CD4-positive, alpha-beta T cell treated with Interleukin-12 subunit alpha and Interleukin-12 subunit beta, for 1 hour (primary cell): ENCODE measurements at regions not wholly inside any gene's neighbourhood (a gene's known extent, or its start where the extent isn't known, plus 50 kb on each side); places are given as distances from the start of the nearest gene placed in this dataset.

Experiments
- DNase-seq: peaks from one replicate; pipeline ENCODE4 v3.0.0-alpha.2; 2020

GRCh38 chr9:120107138-120107537 lies 472.8 kb downstream of the CDK5RAP2 start:
- no peak for DNase-seq

- DNase-seq, result no peak
Observed at GRCh38 chr9:120104771-120105170, 475.2 kb downstream of the CDK5RAP2 start.

GRCh38 chr9:120100595-120100994 lies 479.4 kb downstream of the CDK5RAP2 start:
- no peak for DNase-seq

DNA sequence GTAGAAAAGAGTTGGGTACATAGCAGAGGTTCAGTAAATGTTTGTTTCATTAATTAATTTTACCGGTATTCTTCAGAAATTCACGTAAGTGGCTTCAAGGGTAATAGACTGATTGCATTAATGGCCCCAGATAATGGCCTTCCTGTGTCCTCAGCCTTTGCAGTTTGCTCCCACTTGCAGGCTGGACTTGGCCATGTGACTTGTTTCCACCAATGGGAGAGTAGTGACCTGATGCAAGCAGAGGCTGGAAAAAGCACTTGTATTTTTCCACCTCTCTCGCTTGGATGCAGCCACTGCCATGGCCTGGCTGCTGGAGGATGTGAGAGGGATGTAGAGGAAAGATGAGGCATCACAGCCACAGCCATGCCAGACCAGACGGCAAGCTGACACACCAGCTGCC lies 480.9 kb downstream of the CDK5RAP2 start:
- DNase-seq, result no peak

GRCh38 chr9:120098584-120098983 lies 481.4 kb downstream of the CDK5RAP2 start:
- no peak for DNase-seq

DNA sequence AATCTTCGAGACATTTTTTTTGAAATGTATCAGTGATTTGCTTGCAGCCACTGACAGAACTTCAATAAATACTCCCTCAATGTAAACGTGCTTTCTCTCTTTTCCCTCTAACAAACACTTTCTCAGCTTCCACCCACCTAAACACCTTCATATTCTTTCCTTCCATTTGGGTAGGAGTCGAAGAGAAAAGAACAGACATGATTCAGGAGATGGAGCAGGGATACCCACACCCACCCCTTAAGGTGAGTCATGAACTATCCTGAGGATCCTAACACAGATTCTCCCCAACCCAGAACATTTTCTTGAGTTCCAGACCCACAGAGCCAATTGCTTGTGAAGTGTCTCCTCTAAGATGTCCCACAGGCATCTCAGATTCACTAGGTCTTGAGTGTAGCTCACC lies 488.8 kb downstream of the CDK5RAP2 start:
- no peak for DNase-seq

DNA sequence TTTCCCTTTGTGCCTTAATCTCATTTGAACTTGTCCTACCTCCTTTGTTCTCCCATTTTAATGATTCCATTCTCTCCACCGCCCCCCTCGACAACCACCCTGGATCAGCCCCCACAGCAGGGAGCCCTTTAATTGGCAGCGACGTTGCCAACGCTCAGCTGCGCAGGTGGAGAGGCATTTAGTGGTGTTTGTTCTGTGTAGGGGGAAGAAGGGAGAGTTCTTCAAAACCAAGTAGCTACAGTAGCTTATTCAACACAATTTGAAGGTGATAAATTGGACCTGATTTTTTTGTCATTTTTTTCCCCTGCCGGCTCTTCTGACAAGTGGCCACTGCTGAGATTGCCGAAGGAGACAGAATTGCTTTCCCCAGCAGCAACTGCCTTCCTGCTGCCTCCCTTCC lies 499.1 kb downstream of the CDK5RAP2 start:
- no peak for DNase-seq

DNA sequence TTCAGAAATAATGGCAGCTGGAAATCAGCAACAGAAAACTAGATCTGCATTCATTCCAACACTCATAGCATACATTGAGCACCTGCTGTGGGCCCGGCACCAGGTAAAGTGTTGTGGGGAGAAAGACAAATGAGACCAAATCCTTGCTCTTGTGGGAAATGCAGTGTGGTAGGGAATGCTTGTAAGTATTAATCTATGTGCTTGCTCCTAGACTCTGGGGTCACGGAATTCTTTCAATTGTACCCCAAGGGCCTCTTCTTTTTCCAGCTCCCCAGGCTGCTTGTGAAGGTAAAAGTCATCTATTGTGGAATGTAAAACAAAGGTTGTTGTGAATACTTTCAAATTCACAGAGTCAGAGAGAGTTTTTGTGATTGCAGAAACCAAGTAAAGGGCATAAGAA lies 501.9 kb downstream of the CDK5RAP2 start:
- DNase-seq, result no peak

GRCh38 chr9:120071760-120072159 lies 508.2 kb downstream of the CDK5RAP2 start:
- no peak for DNase-seq

GRCh38 chr9:120066315-120066714 lies 513.7 kb downstream of the CDK5RAP2 start:
- no peak for DNase-seq

DNA sequence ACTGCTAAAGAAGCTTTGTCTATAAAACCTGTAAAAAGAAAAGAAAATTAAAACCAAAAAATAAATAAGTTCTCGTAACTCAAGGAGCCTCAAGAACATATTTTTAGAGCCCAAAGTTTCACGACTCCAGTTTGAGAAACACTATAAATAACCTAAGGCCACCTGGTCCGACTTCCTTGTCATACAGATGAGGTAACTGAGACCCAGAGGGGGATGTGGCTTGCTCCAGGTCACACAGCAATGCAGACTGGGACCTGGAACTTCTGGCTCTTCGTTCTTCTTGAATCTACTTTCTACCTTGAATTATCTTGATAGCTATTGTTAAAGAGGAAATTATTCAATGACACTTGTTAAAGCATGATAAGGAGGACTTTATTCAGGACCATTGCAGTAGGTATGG lies 514.8 kb downstream of the CDK5RAP2 start:
- no peak for DNase-seq

DNA sequence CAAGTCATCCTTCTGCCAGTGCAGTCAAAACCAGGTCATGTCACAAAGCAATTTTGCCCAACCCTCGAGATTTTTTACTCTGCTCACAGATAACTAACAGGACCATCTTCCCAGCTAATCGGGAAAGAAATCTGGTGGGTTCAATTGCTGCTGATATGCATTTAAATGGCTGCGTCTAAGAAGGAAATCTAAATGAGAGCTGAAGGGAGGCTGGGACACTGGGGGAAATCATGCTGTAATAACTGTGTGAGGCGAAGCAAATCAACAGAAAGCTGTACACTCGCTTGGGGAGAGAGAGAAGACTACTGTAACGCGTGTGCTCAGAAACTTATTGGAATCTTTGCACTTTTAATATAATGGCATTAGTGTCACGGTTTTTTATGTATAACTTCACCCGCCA lies 535.0 kb downstream of the CDK5RAP2 start:
- no peak for DNase-seq

GRCh38 chr9:120043448-120043847 lies 536.5 kb downstream of the CDK5RAP2 start:
- DNase-seq, result no peak

DNA sequence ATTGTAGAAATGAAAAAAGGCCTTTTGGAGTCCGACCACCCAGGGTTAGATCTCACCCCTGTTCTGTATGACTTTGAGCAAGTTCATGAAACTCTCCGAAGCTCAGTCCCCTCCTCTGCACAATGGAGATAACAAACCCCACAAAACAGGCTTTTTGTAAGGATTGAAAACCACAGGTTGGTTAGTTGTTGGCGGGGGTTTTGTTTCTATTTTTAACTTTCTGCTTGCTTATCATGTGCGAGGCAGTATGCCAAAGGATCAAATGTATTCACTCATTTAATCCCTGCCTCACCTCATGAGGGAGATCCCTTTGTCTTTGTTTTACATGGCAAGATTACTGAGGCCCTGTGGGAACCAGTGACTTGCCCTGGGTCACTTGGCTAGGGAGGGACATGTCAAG lies 539.1 kb downstream of the CDK5RAP2 start:
- no peak for DNase-seq

DNA sequence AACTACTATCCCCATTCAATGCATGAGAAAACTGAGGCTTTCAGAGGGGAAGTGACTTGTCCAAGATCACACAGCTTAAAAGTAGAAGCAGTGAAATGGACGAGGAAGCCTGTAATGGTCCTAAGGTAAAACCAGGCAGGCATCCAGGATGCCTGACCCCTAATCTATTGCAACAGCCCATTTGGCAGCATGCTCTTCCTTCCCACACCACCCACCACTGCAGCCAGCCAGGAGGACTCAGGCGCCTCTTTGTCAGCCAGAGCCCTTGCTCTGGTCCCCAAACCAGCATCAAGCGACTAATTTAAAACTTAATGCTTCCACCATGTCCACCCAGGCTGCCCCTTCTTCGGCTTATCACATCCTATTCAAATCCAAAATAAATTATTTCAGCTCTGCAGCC lies 541.6 kb downstream of the CDK5RAP2 start:
- DNase-seq, result no peak

- DNase-seq, result no peak
Observed at GRCh38 chr9:120032639-120033038, 547.3 kb downstream of the CDK5RAP2 start.

DNA sequence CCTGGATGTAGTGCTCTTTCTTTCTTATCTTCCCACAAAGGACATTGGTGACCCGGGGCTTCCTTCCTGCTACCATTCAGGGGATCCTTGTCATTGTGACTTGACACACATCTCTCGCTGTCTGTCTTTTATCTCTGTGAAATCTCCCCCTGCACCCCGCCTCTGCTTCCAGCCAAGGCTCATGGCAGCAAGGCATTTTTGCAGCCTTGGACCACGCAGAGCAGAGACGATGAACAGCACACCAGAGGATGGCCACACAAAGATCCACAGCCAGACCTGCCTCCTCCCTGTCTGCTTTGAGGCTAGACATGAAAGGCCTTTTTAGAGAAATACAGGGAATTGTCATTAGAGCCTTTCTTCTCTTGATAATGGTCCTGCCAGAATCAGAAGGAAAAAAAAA lies 549.1 kb downstream of the CDK5RAP2 start:
- no peak for DNase-seq

DNA sequence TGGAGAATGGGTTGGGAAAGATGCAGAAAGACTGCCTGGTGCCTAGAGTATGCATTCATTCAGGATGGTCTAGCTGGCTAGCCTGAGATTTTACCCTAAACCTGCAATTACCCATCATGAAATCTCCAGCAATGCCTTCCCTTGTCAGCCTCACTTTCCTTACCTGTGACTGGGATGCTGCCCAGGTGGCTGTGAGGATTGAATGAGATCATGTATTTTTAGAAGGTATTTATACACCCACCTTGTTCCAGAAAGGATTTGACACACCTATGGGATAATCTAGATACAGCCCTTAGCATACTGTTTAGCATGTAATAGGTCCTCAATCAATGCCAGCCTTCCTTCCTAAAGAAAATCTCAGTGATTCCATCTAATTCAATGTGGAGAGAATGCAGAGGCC lies 561.4 kb downstream of the CDK5RAP2 start:
- no peak for DNase-seq

DNA sequence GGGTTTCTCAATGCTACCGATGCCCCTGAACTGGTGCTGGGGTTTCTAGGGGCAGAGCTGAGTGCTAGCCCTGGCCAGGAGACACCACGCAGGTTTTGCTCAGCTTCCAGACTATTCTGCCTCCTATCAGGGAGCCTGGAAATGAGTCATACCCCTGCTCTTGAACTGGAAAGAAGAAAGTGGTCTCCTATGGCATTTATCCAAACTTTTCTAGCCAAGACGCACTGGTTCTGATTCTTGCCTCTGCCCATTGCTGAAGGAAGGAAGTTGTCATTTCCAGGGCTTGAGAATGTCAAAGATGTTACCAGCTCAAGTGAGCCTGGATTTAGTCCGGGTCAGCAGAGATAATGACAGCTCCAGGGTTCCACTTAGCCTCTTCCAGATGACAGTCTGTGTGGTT lies 561.9 kb downstream of the CDK5RAP2 start:
- no peak for DNase-seq

GRCh38 chr9:120016231-120016630 lies 563.7 kb downstream of the CDK5RAP2 start:
- DNase-seq, result no peak

GRCh38 chr9:120014796-120015195 lies 565.2 kb downstream of the CDK5RAP2 start:
- DNase-seq, result no peak

- no peak for DNase-seq
Observed at GRCh38 chr9:120009856-120010255, 570.1 kb downstream of the CDK5RAP2 start.

GRCh38 chr9:120001536-120001935 lies 578.4 kb downstream of the CDK5RAP2 start:
- no peak for DNase-seq

DNA sequence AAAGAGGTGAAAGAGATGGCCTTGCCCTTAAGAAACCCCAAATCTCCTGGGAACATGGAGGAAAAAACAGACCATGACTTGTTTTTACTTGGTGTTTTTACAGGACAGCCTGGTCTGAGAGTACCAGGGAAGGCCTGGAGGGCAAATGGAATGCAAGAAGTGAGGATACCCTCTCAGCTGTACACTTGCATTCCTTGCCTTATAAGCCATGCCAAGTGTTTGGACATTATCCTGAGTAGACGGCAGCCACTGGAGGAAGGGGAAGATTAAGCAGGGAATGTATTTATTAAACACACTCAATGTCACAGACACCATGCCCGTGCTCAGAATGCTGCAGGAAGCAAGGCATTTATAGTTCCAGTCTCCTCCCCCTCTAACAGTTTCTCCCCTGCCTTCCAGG lies 581.4 kb downstream of the CDK5RAP2 start:
- DNase-seq, result no peak

DNA sequence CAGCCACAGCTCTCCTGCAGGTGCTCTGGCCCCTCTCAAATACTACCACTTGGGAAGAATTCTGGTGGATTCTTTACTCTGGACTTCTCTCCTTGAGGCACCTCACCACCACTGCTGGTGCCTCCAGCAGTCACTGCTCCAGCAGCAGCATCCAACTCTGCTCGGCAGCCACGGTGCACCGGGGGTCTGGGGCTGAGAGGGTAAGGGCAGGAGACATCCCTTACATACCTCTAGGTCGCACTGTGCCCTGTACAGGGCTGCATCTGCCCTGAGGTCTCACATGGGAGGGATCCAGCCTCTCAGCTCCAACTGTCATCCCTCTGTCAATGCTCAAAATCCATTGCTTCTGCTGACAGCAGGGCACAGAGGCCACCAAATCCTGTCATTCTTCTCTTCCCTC lies 588.2 kb downstream of the CDK5RAP2 start:
- DNase-seq, result no peak

DNA sequence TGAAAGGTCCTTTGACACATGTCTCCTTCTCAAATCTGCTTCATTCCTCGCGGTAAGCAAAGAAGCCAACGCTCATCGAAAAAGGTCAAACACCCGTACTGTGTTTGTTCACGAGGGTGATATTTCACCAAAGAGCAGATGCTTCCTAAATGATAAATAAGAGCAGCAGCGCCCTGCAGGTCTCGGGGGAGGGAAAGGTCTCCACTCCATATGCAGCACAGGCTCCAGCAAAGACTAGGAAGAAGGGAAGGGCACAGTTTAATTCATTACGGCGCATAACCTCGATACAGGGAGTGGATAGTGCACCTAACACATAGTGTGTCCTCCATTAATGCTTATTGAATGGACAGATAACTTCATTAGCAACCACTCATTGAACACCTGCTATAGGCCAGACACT lies 593.3 kb downstream of the CDK5RAP2 start:
- no peak for DNase-seq
